ENCODE measurements at regions not wholly inside any gene's neighbourhood (a gene's known extent, or its start where the extent isn't known, plus 50 kb on each side); places are given as distances from the start of the nearest gene placed in this dataset.

- no peak for TF ChIP-seq ZNF462 (CRISPR knock-in tag; IDR thresholded peaks at IDR 0.05)
Observed at GRCh38 chr14:84826294-84826693, 703.6 kb upstream of the FLRT2 start (continued).

GRCh38 chr14:84850595-84850994 is 679.3 kb upstream of the FLRT2 start:
- H3K4me1 ChIP-seq (ENCODE audit: insufficient read depth) = no peaks in the 10 kb centered on the region
- H3K27ac ChIP-seq (ENCODE audit: low read depth) = no peak overlapping the region
- no peaks in the 10 kb centered on the region for H3F3A ChIP-seq (replicated peaks; ENCODE audit: low read depth)
- Mint-ChIP-seq H3K4me1 (no peaks in the 10 kb centered on the region), H3K9me3 (no peaks in the 10 kb centered on the region), H3K27me3 (ENCODE audit: insufficient read depth, low read depth, poor library complexity) (no peaks in the 10 kb centered on the region), H3K36me3 (ENCODE audit: low read depth) (no peaks in the 10 kb centered on the region), H3K27ac (no peak overlapping the region), H3K4me3 (no peak overlapping the region)
- H3K9me2 ChIP-seq (ENCODE audit: insufficient read depth) = peaks cover 3% of the 10 kb centered on the region; the same call in 1 of the 2 replicates
- ATAC-seq = no peak
- H3K4me2 ChIP-seq = no peak overlapping the region
- H3K4me3 ChIP-seq = no peak overlapping the region
- no peak for DNase-seq (ENCODE audit: low spot score)
- H3K36me3 ChIP-seq (ENCODE audit: insufficient read depth) = no peaks in the 10 kb centered on the region
- no peaks in the 10 kb centered on the region for H3K79me2 ChIP-seq (replicated peaks; ENCODE audit: insufficient read depth)
- no peaks in the 10 kb centered on the region for H4K20me1 ChIP-seq (replicated peaks; ENCODE audit: insufficient read depth)
- no peaks in the 10 kb centered on the region for H3K27me3 ChIP-seq (ENCODE audit: insufficient read depth)
- no peak overlapping the region for H2AFZ ChIP-seq
- TF ChIP-seq EZH2 (IDR thresholded peaks at IDR 0.05; ENCODE audit: low read depth, unreplicated experiment) (no peak), ETS1 (IDR thresholded peaks at IDR 0.05) (no peak), NANOG (IDR thresholded peaks at IDR 0.05; ENCODE audit: borderline replicate concordance) (no peak), ZNF462 (CRISPR knock-in tag; IDR thresholded peaks at IDR 0.05) (no peak), POLR2AphosphoS5 (IDR thresholded peaks at IDR 0.05; ENCODE audit: low read depth) (no peak), EZH2phosphoT487 (IDR thresholded peaks at IDR 0.05; ENCODE audit: unreplicated experiment) (no peak), ZNF331 (CRISPR knock-in tag; IDR thresholded peaks at IDR 0.05; ENCODE audit: low read depth) (no peak), ZNF114 (CRISPR knock-in tag; IDR thresholded peaks at IDR 0.05) (no peak), STAT1 (IDR thresholded peaks at IDR 0.05; ENCODE audit: unreplicated experiment) (no peak), CREB1 (CRISPR knock-in tag; IDR thresholded peaks at IDR 0.05; ENCODE audit: low read depth) (no peak)

All from GM23338 (cell line).